ACC112 (cell line): ENCODE measurements at regions not wholly inside any gene's neighbourhood (a gene's known extent, or its start where the extent isn't known, plus 50 kb on each side); places are given as distances from the start of the nearest gene placed in this dataset.

Source experiments
- H2AFZ ChIP-seq: fragments of 200-600 bp; sonication (generic); one replicate; pipeline ENCODE4 v1.6.0; 2017; ENCODE audit warnings: antibody characterized with exemption, low read length; ENCODE audit not compliant: unreplicated experiment
- H3K27ac ChIP-seq: fragments of 200-600 bp; sonication (generic); 2 replicates; pipeline ENCODE4 v1.5.1; 2014; ENCODE audit warnings: low read depth, mild to moderate bottlenecking, antibody characterized with exemption, low read length, moderate library complexity
- H3K27me3 ChIP-seq: fragments of 200-600 bp; sonication (generic); 2 replicates; pipeline ENCODE4 v1.6.1; 2014; ENCODE audit warnings: mild to moderate bottlenecking, antibody characterized with exemption, low read length, moderate library complexity, mixed read lengths; ENCODE audit not compliant: insufficient read depth
- H3K36me3 ChIP-seq: fragments of 200-600 bp; sonication (generic); 2 replicates; pipeline ENCODE4 v1.6.1; 2016; ENCODE audit warnings: mild to moderate bottlenecking, antibody characterized with exemption, low read length, moderate library complexity, mixed read lengths; ENCODE audit not compliant: insufficient read depth
- H3K4me1 ChIP-seq: fragments of 200-600 bp; sonication (generic); one replicate; pipeline ENCODE4 v1.6.1; 2016; ENCODE audit warnings: low read length, mixed read lengths; ENCODE audit not compliant: insufficient read depth, unreplicated experiment, control insufficient read depth
- H3K4me3 ChIP-seq: fragments of 200-600 bp; sonication (generic); 2 replicates; pipeline ENCODE4 v1.5.1; 2014; ENCODE audit warnings: mild to moderate bottlenecking, low read depth, low read length
- H3K79me2 ChIP-seq: fragments of 200-600 bp; sonication (generic); one replicate; pipeline ENCODE4 v1.6.0; 2016; ENCODE audit warnings: low read length; ENCODE audit not compliant: control insufficient read depth, unreplicated experiment, insufficient read depth

DNA sequence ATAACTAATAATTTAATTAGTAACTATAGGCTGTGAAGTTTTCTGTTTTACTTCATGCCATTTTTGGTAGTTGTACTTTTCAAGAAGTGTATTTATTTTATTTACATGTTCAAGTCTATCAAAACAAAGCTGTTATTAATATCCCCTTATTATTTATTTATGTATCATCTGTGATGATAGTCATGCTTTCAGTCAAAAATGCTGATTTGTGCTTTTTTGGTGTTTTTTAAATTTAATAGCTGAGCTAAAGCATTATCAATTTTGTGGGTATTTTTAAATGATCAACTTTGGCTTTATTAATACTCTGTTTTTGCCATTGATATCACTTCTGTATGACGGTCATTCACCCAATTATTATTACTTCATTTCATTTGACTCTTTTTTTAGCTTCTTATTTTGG is 1229.2 kb upstream of the CADM2 start:
- H3K79me2 ChIP-seq = no peaks in the 10 kb centered on the region
- no peak overlapping the region for H3K27ac ChIP-seq
- no peaks in the 10 kb centered on the region for H3K4me1 ChIP-seq
- no peaks in the 10 kb centered on the region for H3K36me3 ChIP-seq
- H2AFZ ChIP-seq = no peak overlapping the region
- H3K27me3 ChIP-seq = no peaks in the 10 kb centered on the region
- no peak overlapping the region for H3K4me3 ChIP-seq

DNA sequence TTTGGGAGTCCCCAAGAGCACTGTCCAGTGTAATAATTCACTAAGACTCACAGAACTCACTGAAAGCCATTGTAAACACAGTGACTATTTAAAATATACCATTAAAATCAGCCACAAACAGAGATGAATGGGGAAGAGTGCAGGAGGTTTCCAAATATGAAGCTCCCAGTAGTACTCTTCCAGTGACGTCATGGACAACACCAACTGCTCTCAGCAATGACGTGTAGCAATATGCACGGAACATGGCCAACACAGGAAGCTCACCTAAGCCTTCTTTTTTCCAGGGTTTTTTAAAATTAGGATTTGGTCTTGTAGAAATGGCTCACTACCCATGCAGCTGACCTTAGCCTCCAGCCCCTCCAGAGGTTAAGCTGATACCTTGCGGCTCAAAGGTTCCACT is 1224.1 kb upstream of the CADM2 start:
- Histone ChIP-seq H3K79me2 (no peaks in the 10 kb centered on the region), H3K27ac (no peak overlapping the region), H3K4me3 (no peak overlapping the region), H2AFZ (no peak overlapping the region), H3K36me3 (no peaks in the 10 kb centered on the region), H3K4me1 (no peaks in the 10 kb centered on the region), H3K27me3 (no peaks in the 10 kb centered on the region)

DNA sequence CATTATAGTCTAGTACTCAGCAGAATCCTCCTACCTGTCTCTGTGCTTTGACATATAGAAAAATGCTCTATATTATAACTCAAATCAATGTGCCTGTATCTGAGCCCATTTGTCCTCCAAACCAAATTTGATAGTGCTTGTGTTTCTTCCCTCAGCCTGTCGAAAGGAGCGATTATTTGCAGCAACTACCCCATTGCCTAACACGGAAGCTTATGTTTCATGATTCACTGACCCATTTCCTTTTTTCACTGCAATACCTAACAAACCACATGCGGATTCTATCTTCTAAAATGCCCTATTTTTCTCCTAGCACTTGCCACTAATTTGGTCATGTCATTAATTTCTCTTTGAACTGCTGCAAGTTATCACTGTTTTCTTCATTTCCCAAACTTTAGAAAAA is 1220.6 kb upstream of the CADM2 start:
- Histone ChIP-seq H2AFZ (no peak overlapping the region), H3K4me1 (no peaks in the 10 kb centered on the region), H3K27me3 (no peaks in the 10 kb centered on the region), H3K36me3 (no peaks in the 10 kb centered on the region), H3K79me2 (no peaks in the 10 kb centered on the region), H3K4me3 (no peak overlapping the region), H3K27ac (no peak overlapping the region)

DNA sequence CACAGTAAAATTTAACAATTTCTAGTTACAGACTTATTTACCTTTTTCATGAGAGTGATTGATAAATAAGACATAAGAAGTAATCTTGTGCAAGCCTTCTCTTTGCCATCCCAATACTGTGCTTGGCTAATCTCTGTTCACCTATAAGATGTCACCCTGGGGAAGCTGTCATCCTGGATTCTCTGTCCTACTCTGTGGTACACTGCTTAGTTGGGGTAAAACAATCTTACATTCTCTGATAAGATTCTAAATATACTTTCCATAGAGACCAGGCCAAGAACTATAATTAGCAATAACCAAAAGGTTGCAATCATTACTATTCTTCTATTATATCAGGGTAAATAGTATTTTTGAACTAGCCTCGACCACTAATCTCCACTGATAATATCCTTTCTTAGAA is 1218.3 kb upstream of the CADM2 start:
- no peaks in the 10 kb centered on the region for H3K36me3 ChIP-seq
- H3K4me1 ChIP-seq = no peaks in the 10 kb centered on the region
- H3K27ac ChIP-seq = no peak overlapping the region
- H3K79me2 ChIP-seq = no peaks in the 10 kb centered on the region
- H3K27me3 ChIP-seq = no peaks in the 10 kb centered on the region
- H2AFZ ChIP-seq = no peak overlapping the region
- H3K4me3 ChIP-seq = no peak overlapping the region

DNA sequence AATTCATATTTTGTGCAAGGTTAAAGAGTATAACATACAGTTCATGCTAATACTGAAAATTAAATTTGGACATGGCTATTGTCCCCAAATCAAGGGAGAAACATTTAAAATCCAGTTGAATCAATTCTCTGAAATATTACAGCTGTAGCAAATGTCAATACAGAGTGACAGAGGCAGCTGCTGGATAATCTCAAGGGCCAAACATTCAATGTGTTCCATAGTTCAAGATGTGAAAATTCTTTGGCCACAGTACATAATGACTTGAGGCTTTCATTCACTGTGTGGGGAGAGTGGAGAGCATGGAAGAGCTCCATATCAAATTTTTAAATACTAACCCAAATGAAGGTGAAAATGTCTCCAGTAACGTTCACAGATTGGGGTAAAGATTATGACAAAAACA is 1192.8 kb upstream of the CADM2 start:
- H3K79me2 ChIP-seq = no peaks in the 10 kb centered on the region
- no peaks in the 10 kb centered on the region for H3K27me3 ChIP-seq
- H3K4me1 ChIP-seq = no peaks in the 10 kb centered on the region
- H3K4me3 ChIP-seq = no peak overlapping the region
- no peaks in the 10 kb centered on the region for H3K36me3 ChIP-seq
- no peak overlapping the region for H3K27ac ChIP-seq
- H2AFZ ChIP-seq = no peak overlapping the region

DNA sequence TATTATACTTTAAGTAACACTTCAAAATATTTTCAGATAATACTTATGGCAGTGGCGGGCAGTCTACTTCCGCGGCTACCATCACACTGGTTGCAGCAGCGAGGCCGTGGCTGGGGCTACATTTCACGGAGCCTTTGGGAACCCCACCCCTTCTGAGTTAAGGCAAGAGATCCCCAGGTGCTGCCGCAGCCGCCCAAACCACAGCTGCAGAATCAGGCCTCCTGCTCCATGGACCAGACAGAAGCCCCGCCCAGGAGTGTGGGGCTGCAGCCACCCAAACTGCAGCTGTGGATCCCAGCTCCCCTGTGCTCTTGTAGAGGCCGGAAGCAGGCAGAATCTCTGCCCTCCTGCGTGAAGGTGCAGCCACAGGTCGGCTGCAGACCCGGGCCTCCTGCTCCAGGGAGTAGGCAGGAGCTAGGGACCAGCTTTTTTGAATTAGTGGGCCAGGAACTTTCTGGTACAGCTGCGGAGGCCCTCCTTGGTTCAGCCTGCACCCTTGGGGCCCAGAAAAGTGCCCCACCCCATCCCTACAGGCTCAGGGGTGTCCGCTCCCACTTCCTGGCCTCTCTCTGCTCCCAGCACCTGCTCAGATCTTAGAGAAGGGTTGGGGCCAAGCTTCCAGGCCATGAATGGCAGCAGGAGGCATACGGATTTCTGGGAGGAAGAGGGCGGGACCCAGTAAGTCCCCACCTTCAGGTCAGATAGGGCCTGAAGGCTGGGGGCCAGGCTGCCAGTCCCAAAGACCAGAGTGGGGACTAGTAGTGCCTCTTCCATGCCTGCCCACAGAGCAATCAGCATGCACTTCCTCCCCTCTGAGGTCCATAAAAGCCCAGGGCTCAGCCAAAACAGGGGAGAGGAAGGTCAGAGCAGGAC is 1188.8 kb upstream of the CADM2 start:
- Histone ChIP-seq H3K4me1 (no peaks in the 10 kb centered on the region), H3K4me3 (no peak overlapping the region), H3K27ac (no peak overlapping the region), H3K79me2 (no peaks in the 10 kb centered on the region), H2AFZ (no peak overlapping the region), H3K36me3 (no peaks in the 10 kb centered on the region), H3K27me3 (no peaks in the 10 kb centered on the region)

DNA sequence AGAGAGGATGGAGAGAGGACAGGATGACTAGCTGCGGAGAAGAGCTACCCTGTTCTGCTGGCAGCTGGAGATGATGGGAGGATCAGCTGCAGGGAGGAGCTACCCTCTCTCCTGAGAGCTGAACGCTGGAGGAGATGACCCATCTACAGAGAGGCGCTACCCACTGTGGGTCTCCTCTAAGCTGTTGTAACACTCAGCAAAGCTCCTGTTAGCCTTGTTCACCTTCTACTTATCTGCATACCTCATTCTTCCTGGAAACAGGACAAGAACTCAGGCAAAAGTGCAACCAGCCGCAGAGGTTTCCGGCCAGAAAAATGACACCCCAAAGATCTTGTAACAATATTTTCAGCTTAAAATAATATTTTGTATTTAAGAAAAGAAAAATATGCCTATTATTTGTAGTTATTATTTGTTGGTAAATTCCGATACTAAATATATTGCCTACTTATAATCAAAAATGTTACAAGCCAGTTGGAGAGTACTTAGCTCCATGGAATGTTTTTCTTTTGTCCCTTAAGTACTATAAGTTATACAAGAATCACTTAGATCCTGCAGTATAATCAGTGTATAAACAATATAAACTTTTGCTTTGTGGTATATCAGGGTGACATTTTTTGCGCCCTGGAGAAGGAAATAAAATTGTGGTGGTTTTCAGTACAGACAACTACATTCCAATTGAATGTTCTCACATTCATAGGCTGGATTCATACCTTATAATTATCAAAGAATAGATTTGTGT is 1188.0 kb upstream of the CADM2 start:
- no peaks in the 10 kb centered on the region for H3K4me1 ChIP-seq
- H3K27ac ChIP-seq = no peak overlapping the region
- H3K27me3 ChIP-seq = no peaks in the 10 kb centered on the region
- H2AFZ ChIP-seq = no peak overlapping the region
- H3K36me3 ChIP-seq = no peaks in the 10 kb centered on the region
- no peak overlapping the region for H3K4me3 ChIP-seq
- no peaks in the 10 kb centered on the region for H3K79me2 ChIP-seq

DNA sequence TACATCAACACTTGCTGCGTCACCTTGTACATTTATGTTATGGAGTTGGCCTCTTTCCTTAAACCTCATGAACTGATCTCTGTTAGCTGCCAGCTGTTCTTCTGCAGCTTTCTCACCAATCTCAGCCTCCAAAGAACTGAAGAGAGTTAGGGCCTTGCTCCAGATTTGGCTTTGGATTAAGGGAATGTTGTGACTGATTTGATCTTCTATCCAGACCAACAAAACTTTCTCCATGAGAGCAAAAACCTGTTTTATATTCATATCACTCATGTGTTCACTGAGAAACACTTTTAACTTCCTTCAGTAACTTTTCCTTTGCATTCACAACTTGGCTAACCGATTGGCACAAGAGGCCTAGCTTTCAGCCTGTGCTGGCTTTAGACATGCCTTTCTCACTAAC is 1156.0 kb upstream of the CADM2 start:
- Histone ChIP-seq H3K79me2 (no peaks in the 10 kb centered on the region), H3K27ac (no peak overlapping the region), H3K4me1 (no peaks in the 10 kb centered on the region), H3K36me3 (no peaks in the 10 kb centered on the region), H2AFZ (no peak overlapping the region), H3K27me3 (no peaks in the 10 kb centered on the region), H3K4me3 (no peak overlapping the region)

DNA sequence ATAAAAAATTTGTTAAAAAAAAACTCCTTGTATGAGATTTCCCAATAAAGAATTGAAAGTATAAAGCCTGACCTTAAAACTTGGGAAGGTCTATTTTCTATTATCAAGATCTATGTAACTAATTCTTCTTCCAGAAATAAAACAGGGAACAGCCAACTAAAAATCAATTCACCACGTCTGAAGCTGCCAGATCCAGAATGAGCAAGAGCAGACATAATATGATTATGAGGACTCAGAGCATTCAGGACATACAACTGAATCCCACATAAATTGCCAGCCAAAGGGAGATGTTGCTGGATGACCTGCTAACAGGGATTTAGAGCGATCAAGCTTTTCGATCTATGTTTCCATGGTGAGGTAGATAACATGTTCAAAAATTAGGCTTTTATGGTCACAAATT is 1151.3 kb upstream of the CADM2 start:
- Histone ChIP-seq H2AFZ (no peak overlapping the region), H3K79me2 (no peaks in the 10 kb centered on the region), H3K27ac (no peak overlapping the region)

DNA sequence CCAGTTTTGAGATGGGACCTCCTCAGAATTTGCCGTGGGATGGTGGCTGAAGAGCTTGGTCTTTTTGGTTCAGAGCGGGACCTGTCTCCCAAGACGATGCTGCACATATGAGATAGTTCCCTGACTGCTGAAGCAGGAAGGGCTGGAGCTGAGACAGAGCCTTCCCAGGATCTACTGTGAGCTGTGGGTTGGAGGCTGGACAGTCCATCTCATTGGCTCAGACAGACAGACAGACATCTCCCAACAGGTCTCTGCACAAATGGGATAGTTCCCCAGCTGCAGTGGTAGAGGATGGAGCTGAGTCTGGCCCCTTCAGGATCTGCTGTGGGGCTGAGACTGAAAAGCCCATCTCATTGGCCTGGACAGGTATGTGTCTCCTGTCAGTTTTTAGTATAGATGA is 1145.6 kb upstream of the CADM2 start:
- Histone ChIP-seq H3K27me3 (no peaks in the 10 kb centered on the region), H3K27ac (no peak overlapping the region), H3K4me3 (no peak overlapping the region), H2AFZ (no peak overlapping the region), H3K79me2 (no peaks in the 10 kb centered on the region), H3K36me3 (no peaks in the 10 kb centered on the region), H3K4me1 (no peaks in the 10 kb centered on the region)

More for the DNA sequence above, 1151.3 kb upstream of the CADM2 start:
- Histone ChIP-seq H3K36me3 (no peaks in the 10 kb centered on the region), H3K4me1 (no peaks in the 10 kb centered on the region), H3K4me3 (no peak overlapping the region), H3K27me3 (no peaks in the 10 kb centered on the region)

DNA sequence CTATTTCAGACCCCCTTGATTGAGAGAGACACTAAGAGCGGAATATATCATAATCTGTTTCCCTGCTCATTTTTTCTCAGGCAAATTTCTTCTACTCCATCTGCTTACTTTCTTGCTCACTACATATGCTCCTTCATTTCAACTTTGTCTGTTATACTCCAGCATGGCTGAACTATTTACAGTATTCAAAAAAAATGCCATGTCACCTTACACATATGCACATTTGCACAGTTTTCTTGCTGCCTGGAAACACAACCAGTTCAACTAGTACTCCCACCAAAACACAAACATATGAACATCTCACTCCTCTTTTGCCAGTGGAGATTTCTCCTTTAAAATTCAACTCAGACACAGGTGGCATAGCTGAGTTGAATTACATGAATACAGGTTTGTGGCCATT is 1142.1 kb upstream of the CADM2 start:
- H2AFZ ChIP-seq = no peak overlapping the region
- no peaks in the 10 kb centered on the region for H3K79me2 ChIP-seq
- H3K4me1 ChIP-seq = no peaks in the 10 kb centered on the region

More for the DNA sequence above, 1142.1 kb upstream of the CADM2 start:
- no peaks in the 10 kb centered on the region for H3K36me3 ChIP-seq
- no peak overlapping the region for H3K27ac ChIP-seq
- H3K27me3 ChIP-seq = no peaks in the 10 kb centered on the region
- no peak overlapping the region for H3K4me3 ChIP-seq
